ACC112 (cell line): ENCODE measurements at regions not wholly inside any gene's neighbourhood (a gene's known extent, or its start where the extent isn't known, plus 50 kb on each side); places are given as distances from the start of the nearest gene placed in this dataset.

Experiments used
- H2AFZ ChIP-seq: fragments of 200-600 bp; sonication (generic); one replicate; pipeline ENCODE4 v1.6.0; 2017; ENCODE audit warnings: antibody characterized with exemption, low read length; ENCODE audit not compliant: unreplicated experiment
- H3K27ac ChIP-seq: fragments of 200-600 bp; sonication (generic); 2 replicates; pipeline ENCODE4 v1.5.1; 2014; ENCODE audit warnings: low read depth, mild to moderate bottlenecking, antibody characterized with exemption, low read length, moderate library complexity
- H3K27me3 ChIP-seq: fragments of 200-600 bp; sonication (generic); 2 replicates; pipeline ENCODE4 v1.6.1; 2014; ENCODE audit warnings: mild to moderate bottlenecking, antibody characterized with exemption, low read length, moderate library complexity, mixed read lengths; ENCODE audit not compliant: insufficient read depth
- H3K36me3 ChIP-seq: fragments of 200-600 bp; sonication (generic); 2 replicates; pipeline ENCODE4 v1.6.1; 2016; ENCODE audit warnings: mild to moderate bottlenecking, antibody characterized with exemption, low read length, moderate library complexity, mixed read lengths; ENCODE audit not compliant: insufficient read depth
- H3K4me1 ChIP-seq: fragments of 200-600 bp; sonication (generic); one replicate; pipeline ENCODE4 v1.6.1; 2016; ENCODE audit warnings: low read length, mixed read lengths; ENCODE audit not compliant: insufficient read depth, unreplicated experiment, control insufficient read depth
- H3K4me3 ChIP-seq: fragments of 200-600 bp; sonication (generic); 2 replicates; pipeline ENCODE4 v1.5.1; 2014; ENCODE audit warnings: mild to moderate bottlenecking, low read depth, low read length
- H3K79me2 ChIP-seq: fragments of 200-600 bp; sonication (generic); one replicate; pipeline ENCODE4 v1.6.0; 2016; ENCODE audit warnings: low read length; ENCODE audit not compliant: control insufficient read depth, unreplicated experiment, insufficient read depth

- H3K27ac ChIP-seq, result no peak overlapping the region
Measured at GRCh38 chr10:78424723-78425122, 391.1 kb downstream of the RPS24 start.

GRCh38 chr10:78426181-78426580 is 392.5 kb downstream of the RPS24 start:
- H3K4me1 ChIP-seq, result no peaks in the 10 kb centered on the region
- no peaks in the 10 kb centered on the region for H3K36me3 ChIP-seq

More at GRCh38 chr10:78424723-78425122, 391.1 kb downstream of the RPS24 start:
- Histone ChIP-seq H3K4me3 (no peak overlapping the region), H3K36me3 (no peaks in the 10 kb centered on the region), H2AFZ (no peak overlapping the region), H3K79me2 (no peaks in the 10 kb centered on the region), H3K4me1 (no peaks in the 10 kb centered on the region), H3K27me3 (peaks cover 52% of the 10 kb centered on the region)

GRCh38 chr10:78427497-78428031 is 393.9 kb downstream of the RPS24 start:
- no peaks in the 10 kb centered on the region for H3K79me2 ChIP-seq
- no peak overlapping the region for H3K27ac ChIP-seq
- no peak overlapping the region for H2AFZ ChIP-seq
- H3K4me1 ChIP-seq, result no peaks in the 10 kb centered on the region
- H3K27me3 ChIP-seq, result peaks cover 62% of the 10 kb centered on the region
- no peak overlapping the region for H3K4me3 ChIP-seq
- no peaks in the 10 kb centered on the region for H3K36me3 ChIP-seq

More at GRCh38 chr10:78426181-78426580, 392.5 kb downstream of the RPS24 start:
- no peaks in the 10 kb centered on the region for H3K79me2 ChIP-seq
- H3K27me3 ChIP-seq, result peaks cover 60% of the 10 kb centered on the region
- H3K4me3 ChIP-seq, result no peak overlapping the region
- H3K27ac ChIP-seq, result no peak overlapping the region
- no peak overlapping the region for H2AFZ ChIP-seq

- Histone ChIP-seq H3K4me1 (no peaks in the 10 kb centered on the region), H3K4me3 (no peak overlapping the region), H3K36me3 (no peaks in the 10 kb centered on the region), H3K27ac (no peak overlapping the region), H3K79me2 (no peaks in the 10 kb centered on the region), H2AFZ (no peak overlapping the region), H3K27me3 (peaks cover 62% of the 10 kb centered on the region)
Measured at GRCh38 chr10:78428579-78428978, 394.9 kb downstream of the RPS24 start.

GRCh38 chr10:78429984-78430383 is 396.3 kb downstream of the RPS24 start:
- Histone ChIP-seq H3K79me2 (no peaks in the 10 kb centered on the region), H3K4me1 (no peaks in the 10 kb centered on the region), H3K4me3 (no peak overlapping the region), H3K27ac (no peak overlapping the region), H3K36me3 (no peaks in the 10 kb centered on the region), H3K27me3 (peaks cover 69% of the 10 kb centered on the region), H2AFZ (no peak overlapping the region)

GRCh38 chr10:78432583-78432982 is 398.9 kb downstream of the RPS24 start:
- H3K36me3 ChIP-seq, result no peaks in the 10 kb centered on the region
- H3K4me3 ChIP-seq, result no peak overlapping the region
- H2AFZ ChIP-seq, result no peak overlapping the region
- H3K27ac ChIP-seq, result no peak overlapping the region
- H3K4me1 ChIP-seq, result no peaks in the 10 kb centered on the region
- H3K27me3 ChIP-seq, result peaks cover 70% of the 10 kb centered on the region
- H3K79me2 ChIP-seq, result no peaks in the 10 kb centered on the region

GRCh38 chr10:78433076-78433595 is 399.5 kb downstream of the RPS24 start:
- no peak overlapping the region for H3K4me3 ChIP-seq
- H3K79me2 ChIP-seq, result no peaks in the 10 kb centered on the region
- H3K27ac ChIP-seq, result no peak overlapping the region

GRCh38 chr10:78433766-78434535 is 400.3 kb downstream of the RPS24 start:
- no peaks in the 10 kb centered on the region for H3K36me3 ChIP-seq
- no peaks in the 10 kb centered on the region for H3K79me2 ChIP-seq
- H3K27ac ChIP-seq, result no peak overlapping the region
- H3K4me1 ChIP-seq, result no peaks in the 10 kb centered on the region
- no peak overlapping the region for H3K4me3 ChIP-seq
- peaks cover 64% of the 10 kb centered on the region for H3K27me3 ChIP-seq
- no peak overlapping the region for H2AFZ ChIP-seq

More at GRCh38 chr10:78433076-78433595, 399.5 kb downstream of the RPS24 start:
- Histone ChIP-seq H2AFZ (no peak overlapping the region), H3K36me3 (no peaks in the 10 kb centered on the region), H3K4me1 (no peaks in the 10 kb centered on the region), H3K27me3 (peaks cover 67% of the 10 kb centered on the region)

GRCh38 chr10:78434886-78435285 is 401.2 kb downstream of the RPS24 start:
- Histone ChIP-seq H3K27ac (no peak overlapping the region), H3K4me1 (no peaks in the 10 kb centered on the region)

GRCh38 chr10:78435484-78436221 is 402.0 kb downstream of the RPS24 start:
- Histone ChIP-seq H3K4me1 (no peaks in the 10 kb centered on the region), H3K4me3 (no peak overlapping the region), H3K36me3 (no peaks in the 10 kb centered on the region), H2AFZ (no peak overlapping the region), H3K79me2 (no peaks in the 10 kb centered on the region), H3K27ac (no peak overlapping the region), H3K27me3 (peaks cover 47% of the 10 kb centered on the region)

More at GRCh38 chr10:78434886-78435285, 401.2 kb downstream of the RPS24 start:
- H3K27me3 ChIP-seq, result peaks cover 54% of the 10 kb centered on the region
- no peak overlapping the region for H3K4me3 ChIP-seq
- no peak overlapping the region for H2AFZ ChIP-seq
- H3K36me3 ChIP-seq, result no peaks in the 10 kb centered on the region
- H3K79me2 ChIP-seq, result no peaks in the 10 kb centered on the region
